Inflammatory macrophage treated with lipopolysaccharide for 4 hours (primary cell): ENCODE measurements at regions not wholly inside any gene's neighbourhood (a gene's known extent, or its start where the extent isn't known, plus 50 kb on each side); places are given as distances from the start of the nearest gene placed in this dataset.

Experiments used
- DNase-seq: peaks from one replicate; pipeline ENCODE4 v3.0.0-alpha.2; 2020

GRCh38 chr14:55734731-55735130, 154.7 kb downstream of the KTN1 start:
- DNase-seq = no peak

GRCh38 chr14:55739967-55740648, 160.1 kb downstream of the KTN1 start:
- DNase-seq = no peak

- no peak for DNase-seq
These were observed 160.6 kb downstream of the KTN1 start for GRCh38 chr14:55740649-55740989.

- DNase-seq = no peak
These were observed 161.2 kb downstream of the KTN1 start for GRCh38 chr14:55741240-55741639.

- DNase-seq = no peak
These were observed 163.5 kb downstream of the KTN1 start for GRCh38 chr14:55743551-55743950.

GRCh38 chr14:55744321-55744720, 164.3 kb downstream of the KTN1 start:
- no peak for DNase-seq

- DNase-seq = no peak
These were observed 165.9 kb downstream of the KTN1 start for GRCh38 chr14:55745906-55746305.

GRCh38 chr14:55746558-55746957, 166.6 kb downstream of the KTN1 start:
- DNase-seq = no peak

- DNase-seq = no peak
These were observed 167.2 kb downstream of the KTN1 start for GRCh38 chr14:55747186-55747585.

- DNase-seq = peak; percentile 2
These were observed 169.3 kb downstream of the KTN1 start for GRCh38 chr14:55749201-55749812.

GRCh38 chr14:55749946-55750345, 169.9 kb downstream of the KTN1 start:
- DNase-seq = no peak

- DNase-seq = no peak
These were observed 172.8 kb downstream of the KTN1 start for GRCh38 chr14:55752580-55753390.

- DNase-seq = no peak
These were observed 174.5 kb downstream of the KTN1 start for GRCh38 chr14:55754471-55754870.

- no peak for DNase-seq
These were observed 174.9 kb downstream of the KTN1 start for GRCh38 chr14:55754871-55755270.

- DNase-seq = no peak
These were observed 176.1 kb downstream of the KTN1 start for GRCh38 chr14:55756078-55756477.

- no peak for DNase-seq
These were observed 176.6 kb downstream of the KTN1 start for GRCh38 chr14:55756557-55756956.

- DNase-seq = no peak
These were observed 178.8 kb downstream of the KTN1 start for GRCh38 chr14:55758796-55759195.

- DNase-seq = no peak
These were observed 181.0 kb downstream of the KTN1 start for GRCh38 chr14:55760789-55761566.

GRCh38 chr14:55761651-55762050, 181.6 kb downstream of the KTN1 start:
- no peak for DNase-seq

GRCh38 chr14:55762595-55763232, 182.7 kb downstream of the KTN1 start:
- no peak for DNase-seq

GRCh38 chr14:55764784-55765183, 184.8 kb downstream of the KTN1 start:
- DNase-seq = no peak

GRCh38 chr14:55766071-55766470, 186.1 kb downstream of the KTN1 start:
- no peak for DNase-seq

- DNase-seq = no peak
These were observed 187.3 kb downstream of the KTN1 start for GRCh38 chr14:55767286-55767685.
